ENCODE measurements at regions not wholly inside any gene's neighbourhood (a gene's known extent, or its start where the extent isn't known, plus 50 kb on each side); places are given as distances from the start of the nearest gene placed in this dataset.

DNA sequence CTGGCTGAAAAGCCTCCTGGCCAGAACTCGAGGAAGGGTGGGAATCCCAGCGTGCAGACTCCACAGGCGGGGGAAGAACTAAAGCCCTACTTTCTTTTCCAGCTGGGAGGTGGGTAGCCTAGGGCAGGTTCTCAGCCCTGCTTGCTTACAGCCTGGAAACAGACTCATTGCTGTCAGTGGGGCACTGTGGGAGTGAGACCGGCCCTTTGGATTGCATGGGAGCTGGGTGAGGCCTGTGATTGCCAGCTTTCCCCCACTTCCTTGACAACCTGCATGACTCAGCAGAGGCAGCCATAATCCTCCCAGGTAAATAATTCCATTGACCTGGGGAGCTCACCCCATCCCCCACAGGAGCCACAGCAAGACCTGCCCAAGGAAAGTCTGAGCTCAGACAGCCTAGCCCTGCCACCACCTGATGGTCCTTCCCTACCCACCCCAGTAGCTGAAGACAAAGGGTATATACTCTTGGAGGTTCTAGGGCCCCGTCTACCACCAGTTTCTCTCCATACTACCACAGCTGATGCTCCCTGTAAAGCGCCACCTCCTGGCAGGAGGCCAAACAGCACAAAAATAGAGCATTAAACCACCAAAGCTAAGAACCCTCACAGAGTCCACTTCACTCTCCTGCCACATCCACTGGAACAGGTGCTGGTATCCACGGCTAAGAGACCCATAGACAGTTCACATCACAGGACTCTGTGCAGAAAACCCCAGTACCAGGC, 294.1 kb downstream of the SEC23A start:
- TF ChIP-seq, protein P1, sequence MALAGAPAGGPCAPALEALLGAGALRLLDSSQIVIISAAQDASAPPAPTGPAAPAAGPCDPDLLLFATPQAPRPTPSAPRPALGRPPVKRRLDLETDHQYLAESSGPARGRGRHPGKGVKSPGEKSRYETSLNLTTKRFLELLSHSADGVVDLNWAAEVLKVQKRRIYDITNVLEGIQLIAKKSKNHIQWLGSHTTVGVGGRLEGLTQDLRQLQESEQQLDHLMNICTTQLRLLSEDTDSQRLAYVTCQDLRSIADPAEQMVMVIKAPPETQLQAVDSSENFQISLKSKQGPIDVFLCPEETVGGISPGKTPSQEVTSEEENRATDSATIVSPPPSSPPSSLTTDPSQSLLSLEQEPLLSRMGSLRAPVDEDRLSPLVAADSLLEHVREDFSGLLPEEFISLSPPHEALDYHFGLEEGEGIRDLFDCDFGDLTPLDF (CRISPR knock-in tag; IDR thresholded peaks at IDR 0.05), result no peak
- TF ChIP-seq, protein P2, sequence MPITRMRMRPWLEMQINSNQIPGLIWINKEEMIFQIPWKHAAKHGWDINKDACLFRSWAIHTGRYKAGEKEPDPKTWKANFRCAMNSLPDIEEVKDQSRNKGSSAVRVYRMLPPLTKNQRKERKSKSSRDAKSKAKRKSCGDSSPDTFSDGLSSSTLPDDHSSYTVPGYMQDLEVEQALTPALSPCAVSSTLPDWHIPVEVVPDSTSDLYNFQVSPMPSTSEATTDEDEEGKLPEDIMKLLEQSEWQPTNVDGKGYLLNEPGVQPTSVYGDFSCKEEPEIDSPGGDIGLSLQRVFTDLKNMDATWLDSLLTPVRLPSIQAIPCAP (CRISPR knock-in tag; IDR thresholded peaks at IDR 0.05), result no peak
- TF ChIP-seq, protein P3, sequence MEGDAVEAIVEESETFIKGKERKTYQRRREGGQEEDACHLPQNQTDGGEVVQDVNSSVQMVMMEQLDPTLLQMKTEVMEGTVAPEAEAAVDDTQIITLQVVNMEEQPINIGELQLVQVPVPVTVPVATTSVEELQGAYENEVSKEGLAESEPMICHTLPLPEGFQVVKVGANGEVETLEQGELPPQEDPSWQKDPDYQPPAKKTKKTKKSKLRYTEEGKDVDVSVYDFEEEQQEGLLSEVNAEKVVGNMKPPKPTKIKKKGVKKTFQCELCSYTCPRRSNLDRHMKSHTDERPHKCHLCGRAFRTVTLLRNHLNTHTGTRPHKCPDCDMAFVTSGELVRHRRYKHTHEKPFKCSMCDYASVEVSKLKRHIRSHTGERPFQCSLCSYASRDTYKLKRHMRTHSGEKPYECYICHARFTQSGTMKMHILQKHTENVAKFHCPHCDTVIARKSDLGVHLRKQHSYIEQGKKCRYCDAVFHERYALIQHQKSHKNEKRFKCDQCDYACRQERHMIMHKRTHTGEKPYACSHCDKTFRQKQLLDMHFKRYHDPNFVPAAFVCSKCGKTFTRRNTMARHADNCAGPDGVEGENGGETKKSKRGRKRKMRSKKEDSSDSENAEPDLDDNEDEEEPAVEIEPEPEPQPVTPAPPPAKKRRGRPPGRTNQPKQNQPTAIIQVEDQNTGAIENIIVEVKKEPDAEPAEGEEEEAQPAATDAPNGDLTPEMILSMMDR (IDR thresholded peaks at IDR 0.05), result peak; percentile 43; the same call in 1 of the 2 replicates
- TF ChIP-seq, protein P4, sequence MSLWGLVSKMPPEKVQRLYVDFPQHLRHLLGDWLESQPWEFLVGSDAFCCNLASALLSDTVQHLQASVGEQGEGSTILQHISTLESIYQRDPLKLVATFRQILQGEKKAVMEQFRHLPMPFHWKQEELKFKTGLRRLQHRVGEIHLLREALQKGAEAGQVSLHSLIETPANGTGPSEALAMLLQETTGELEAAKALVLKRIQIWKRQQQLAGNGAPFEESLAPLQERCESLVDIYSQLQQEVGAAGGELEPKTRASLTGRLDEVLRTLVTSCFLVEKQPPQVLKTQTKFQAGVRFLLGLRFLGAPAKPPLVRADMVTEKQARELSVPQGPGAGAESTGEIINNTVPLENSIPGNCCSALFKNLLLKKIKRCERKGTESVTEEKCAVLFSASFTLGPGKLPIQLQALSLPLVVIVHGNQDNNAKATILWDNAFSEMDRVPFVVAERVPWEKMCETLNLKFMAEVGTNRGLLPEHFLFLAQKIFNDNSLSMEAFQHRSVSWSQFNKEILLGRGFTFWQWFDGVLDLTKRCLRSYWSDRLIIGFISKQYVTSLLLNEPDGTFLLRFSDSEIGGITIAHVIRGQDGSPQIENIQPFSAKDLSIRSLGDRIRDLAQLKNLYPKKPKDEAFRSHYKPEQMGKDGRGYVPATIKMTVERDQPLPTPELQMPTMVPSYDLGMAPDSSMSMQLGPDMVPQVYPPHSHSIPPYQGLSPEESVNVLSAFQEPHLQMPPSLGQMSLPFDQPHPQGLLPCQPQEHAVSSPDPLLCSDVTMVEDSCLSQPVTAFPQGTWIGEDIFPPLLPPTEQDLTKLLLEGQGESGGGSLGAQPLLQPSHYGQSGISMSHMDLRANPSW (CRISPR knock-in tag; conservative IDR thresholded peaks at IDR 0.05; ENCODE audit: low read depth), result no peak
- TF ChIP-seq FOXK1 (CRISPR knock-in tag; IDR thresholded peaks at IDR 0.05) (no peak), ZNF121 (CRISPR knock-in tag; IDR thresholded peaks at IDR 0.05) (no peak)
- TF ChIP-seq, protein P5, sequence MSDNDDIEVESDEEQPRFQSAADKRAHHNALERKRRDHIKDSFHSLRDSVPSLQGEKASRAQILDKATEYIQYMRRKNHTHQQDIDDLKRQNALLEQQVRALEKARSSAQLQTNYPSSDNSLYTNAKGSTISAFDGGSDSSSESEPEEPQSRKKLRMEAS (CRISPR knock-in tag; IDR thresholded peaks at IDR 0.05), result no peak
- TF ChIP-seq, protein P6, sequence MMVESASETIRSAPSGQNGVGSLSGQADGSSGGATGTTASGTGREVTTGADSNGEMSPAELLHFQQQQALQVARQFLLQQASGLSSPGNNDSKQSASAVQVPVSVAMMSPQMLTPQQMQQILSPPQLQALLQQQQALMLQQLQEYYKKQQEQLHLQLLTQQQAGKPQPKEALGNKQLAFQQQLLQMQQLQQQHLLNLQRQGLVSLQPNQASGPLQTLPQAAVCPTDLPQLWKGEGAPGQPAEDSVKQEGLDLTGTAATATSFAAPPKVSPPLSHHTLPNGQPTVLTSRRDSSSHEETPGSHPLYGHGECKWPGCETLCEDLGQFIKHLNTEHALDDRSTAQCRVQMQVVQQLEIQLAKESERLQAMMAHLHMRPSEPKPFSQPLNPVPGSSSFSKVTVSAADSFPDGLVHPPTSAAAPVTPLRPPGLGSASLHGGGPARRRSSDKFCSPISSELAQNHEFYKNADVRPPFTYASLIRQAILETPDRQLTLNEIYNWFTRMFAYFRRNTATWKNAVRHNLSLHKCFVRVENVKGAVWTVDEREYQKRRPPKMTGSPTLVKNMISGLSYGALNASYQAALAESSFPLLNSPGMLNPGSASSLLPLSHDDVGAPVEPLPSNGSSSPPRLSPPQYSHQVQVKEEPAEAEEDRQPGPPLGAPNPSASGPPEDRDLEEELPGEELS (CRISPR knock-in tag; IDR thresholded peaks at IDR 0.05), result no peak

All from WTC11 (cell line).